ENCODE measurements at regions not wholly inside any gene's neighbourhood (a gene's known extent, or its start where the extent isn't known, plus 50 kb on each side); places are given as distances from the start of the nearest gene placed in this dataset.

GRCh38 chr2:6264198-6264597 is 572.0 kb downstream of the SOX11 start:
- no peak for DNase-seq (ENCODE audit: low read depth, low spot score)

- no peak for DNase-seq (ENCODE audit: low read depth, low spot score)
Observed at GRCh38 chr2:6281524-6281923, 584.2 kb downstream of the CMPK2 start.

GRCh38 chr2:6283259-6283658 is 582.4 kb downstream of the CMPK2 start:
- no peak for DNase-seq (ENCODE audit: low read depth, low spot score)

GRCh38 chr2:6287406-6287805 is 578.3 kb downstream of the CMPK2 start:
- DNase-seq (ENCODE audit: low read depth, low spot score): no peak

DNA sequence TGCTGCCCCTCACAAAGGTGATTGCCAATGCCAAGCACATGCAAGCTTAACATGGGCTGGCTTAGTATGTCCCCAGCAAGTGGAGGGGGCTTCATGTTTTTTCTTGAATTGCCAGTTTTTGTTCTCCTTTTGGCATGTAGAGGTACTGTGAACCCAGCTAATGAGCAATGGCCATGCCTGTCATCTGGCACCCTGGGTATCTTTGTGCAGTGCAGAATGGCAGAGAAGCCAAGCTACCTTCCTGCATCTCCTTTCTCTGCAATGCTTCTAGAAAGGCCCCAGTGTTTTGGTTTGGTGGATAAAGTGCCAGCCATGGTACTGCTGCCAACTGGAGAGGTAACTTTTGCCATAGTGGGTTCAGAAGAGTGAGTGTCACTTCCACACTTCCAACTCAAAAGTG is 576.9 kb downstream of the CMPK2 start:
- no peak for DNase-seq (ENCODE audit: low read depth, low spot score)

DNA sequence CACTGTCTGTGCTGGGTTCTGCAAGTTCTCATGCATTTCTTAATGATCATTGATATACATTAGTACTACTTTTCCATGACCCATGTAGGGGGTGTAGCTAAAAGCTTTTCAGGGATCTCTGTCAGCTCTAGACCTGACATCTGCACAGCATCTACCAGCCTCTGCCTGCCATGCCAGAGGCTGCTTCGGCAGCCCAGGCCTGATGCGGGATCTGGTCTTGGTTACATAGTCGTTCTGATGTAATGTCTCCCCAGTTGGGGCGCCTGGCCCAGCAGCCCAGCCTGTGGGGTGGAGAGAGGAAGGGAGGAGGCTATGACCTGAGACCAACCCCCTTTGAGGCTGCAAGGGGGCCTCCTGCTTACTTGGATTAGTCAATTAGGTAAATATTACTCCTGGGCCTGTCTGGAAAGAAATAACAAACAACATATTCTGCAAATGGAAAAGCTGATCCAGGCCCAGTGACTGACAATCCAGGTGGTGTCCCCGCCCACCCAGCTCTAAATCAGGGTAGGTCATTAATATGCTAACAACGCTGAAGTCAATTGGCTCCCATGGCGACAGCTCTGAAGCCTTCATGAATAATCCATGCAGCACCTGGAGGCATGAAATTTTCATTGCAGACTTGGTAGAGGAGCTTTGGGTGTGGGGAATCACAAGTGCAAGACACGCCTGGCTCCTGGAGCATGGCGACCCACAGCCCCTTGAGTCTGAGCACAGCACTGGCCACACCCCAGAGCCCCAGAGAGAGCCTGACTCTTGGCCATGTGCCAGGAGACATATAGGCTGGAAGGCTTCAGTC is 575.3 kb downstream of the CMPK2 start:
- DNase-seq (ENCODE audit: low read depth, low spot score): no peak

DNA sequence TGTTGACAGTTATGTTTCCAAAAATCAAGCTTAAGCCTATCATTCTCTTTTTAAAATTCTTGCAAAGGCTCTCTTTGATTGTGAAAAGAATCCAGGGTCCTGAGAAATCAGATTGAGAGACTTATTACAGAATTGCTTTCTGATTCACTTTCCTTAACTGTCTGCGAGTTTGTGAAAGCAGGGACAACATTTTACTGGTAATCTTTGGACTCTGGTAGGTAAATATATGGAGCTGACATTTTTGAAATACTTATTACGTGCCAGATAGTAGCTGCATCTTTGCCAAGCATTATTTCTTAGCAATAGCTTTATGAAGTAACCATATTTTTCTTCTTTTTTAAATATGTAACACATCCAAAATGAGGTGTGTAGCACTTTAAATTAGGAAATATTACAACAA is 570.9 kb downstream of the CMPK2 start:
- DNase-seq (ENCODE audit: low read depth, low spot score): no peak

DNA sequence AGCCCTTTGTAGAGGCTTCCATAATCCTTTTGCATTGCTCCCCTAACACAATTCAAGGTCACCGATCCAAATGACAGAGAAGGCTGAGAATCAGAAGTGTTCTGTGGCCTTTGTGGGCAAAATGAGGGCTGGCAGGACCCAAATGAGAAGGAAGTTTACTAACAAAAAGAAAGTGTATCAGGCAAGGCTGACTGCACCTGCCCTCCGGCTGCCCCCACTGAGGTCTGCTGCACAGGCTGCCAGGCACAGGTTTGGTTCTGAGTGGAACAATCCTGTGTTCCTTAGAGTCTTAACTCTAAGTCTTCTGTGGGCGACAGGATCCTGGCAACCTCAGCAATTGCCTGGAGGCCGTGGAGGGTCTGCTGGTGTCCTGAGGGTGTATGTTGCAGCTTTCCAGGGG is 568.5 kb downstream of the CMPK2 start:
- no peak for DNase-seq (ENCODE audit: low read depth, low spot score)

GRCh38 chr2:6301426-6301825 is 564.3 kb downstream of the CMPK2 start:
- DNase-seq (ENCODE audit: low read depth, low spot score): no peak

- DNase-seq (ENCODE audit: low read depth, low spot score): no peak
Observed at GRCh38 chr2:6308986-6309385, 556.7 kb downstream of the CMPK2 start.

DNA sequence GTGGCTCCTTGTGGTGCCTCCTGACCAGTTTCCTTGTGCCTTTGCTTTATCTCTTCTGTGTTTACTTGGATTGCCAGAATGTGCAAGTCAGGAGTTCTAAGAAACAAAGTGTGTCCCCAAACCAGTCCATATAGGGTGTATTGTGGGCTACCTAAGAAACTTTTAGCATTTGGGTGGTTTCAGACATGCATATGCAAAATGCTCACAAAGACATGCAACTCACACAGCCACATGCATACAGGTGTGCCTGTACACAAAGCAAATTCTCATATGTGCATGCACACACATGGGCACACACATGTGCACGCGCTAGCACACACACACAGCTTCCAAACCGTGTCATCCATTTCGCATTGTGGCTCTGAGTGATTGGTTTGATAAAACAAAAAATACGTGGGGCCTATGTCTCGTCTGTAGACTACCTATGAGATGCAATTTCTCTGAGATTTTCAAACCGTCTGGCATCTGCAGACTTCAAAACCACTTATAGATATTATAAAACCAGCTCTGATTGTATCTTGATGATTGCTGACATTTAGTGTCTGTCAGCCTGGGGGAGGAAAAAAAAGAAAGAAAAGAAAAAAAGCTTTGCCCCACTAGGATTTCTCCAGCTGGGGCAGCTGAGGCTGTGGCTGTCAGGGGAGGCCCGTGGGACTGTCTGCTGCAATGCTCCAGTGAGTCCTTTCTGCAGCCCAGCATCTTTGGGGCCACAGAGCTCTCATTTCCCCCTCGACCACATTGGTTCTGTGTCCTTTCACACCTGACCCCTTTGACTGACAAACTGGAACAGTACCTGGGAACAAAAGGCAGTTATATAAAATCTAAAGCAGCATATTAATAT is 556.1 kb downstream of the CMPK2 start:
- DNase-seq (ENCODE audit: low read depth, low spot score): no peak

- no peak for DNase-seq (ENCODE audit: low read depth, low spot score)
Observed at GRCh38 chr2:6310256-6311215, 555.2 kb downstream of the CMPK2 start.

DNA sequence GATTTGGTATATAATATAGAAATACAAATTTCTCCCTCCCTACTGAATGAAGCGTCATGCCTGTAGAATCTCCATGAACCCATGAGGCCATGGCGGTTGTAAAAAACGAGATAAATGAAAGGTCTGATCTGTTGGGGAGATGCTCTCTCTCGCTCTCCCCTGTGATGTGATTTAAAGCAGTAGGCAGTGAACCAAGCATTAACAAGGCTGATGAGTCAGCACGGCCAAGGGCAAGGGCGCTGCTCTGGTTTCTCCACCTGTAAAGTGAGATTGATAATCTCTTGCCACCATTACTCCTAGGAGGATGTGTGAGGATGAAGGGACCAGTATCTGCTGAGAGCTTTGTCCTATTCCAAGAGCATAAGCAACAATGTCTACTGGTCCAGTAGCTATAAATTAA is 553.3 kb downstream of the CMPK2 start:
- DNase-seq (ENCODE audit: low read depth, low spot score): no peak

- DNase-seq (ENCODE audit: low read depth, low spot score): no peak
Observed at GRCh38 chr2:6314218-6314960, 551.3 kb downstream of the CMPK2 start.

GRCh38 chr2:6325616-6326015 is 540.1 kb downstream of the CMPK2 start:
- DNase-seq (ENCODE audit: low read depth, low spot score): no peak

DNA sequence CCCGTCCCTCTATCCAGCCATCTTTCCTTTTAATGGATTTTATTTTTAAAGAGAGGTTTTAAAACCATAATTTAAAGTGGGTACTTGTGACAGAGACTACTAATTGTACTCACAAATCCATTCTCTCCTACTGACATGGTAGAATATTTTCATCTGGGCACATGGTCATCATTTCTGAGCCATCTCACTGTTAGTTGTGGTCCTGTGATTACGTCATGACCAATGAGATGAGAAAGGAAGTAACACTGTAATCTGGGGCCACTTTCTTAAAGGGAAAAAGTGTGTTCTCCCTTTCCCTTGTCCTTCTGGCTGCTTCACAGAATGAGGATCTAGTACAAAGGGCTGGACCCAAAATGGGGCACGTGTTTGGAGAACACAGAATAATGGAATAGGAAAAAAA is 538.7 kb downstream of the CMPK2 start:
- DNase-seq (ENCODE audit: low read depth, low spot score): no peak

DNA sequence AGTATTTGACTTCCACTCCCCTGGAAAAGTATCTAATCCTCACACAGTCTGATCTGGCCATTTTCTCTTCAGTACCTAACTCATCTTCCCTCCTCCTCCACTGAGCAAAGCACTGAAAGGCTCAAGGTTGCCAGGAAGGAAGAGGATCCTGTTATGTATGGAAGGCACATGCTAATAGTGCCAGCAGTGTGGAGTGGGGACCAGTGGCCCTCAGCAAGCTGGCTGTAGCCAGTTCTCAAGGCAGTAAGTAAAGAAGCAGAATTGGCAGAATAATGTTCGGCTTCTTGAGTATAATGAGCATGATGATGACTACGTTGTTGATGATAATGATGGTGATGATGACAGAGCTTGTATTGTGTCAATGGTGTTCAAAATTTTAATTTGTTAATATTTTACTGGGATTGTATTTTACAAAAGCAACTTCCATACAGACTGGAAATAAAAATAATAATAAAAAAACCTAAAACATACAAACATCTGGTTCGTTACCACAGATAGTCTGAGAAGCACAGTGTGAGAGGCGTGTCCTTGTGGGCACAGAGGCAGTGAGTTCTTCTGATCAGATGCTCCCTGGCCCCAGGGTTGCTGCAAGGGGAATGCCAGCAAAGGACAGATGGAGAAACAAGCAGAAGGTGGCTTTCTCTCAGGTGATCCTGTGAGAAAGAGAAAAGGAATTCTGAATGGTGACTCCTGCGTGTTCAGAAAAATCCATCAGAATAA is 528.8 kb downstream of the CMPK2 start:
- DNase-seq (ENCODE audit: low read depth, low spot score): no peak

GRCh38 chr2:6337472-6337820 is 528.3 kb downstream of the CMPK2 start:
- DNase-seq (ENCODE audit: low read depth, low spot score): no peak

GRCh38 chr2:6341588-6342129 is 524.0 kb downstream of the CMPK2 start:
- DNase-seq (ENCODE audit: low read depth, low spot score): no peak

GRCh38 chr2:6342273-6342920 is 523.3 kb downstream of the CMPK2 start:
- DNase-seq (ENCODE audit: low read depth, low spot score): no peak
